Stimulated activated CD4-positive, alpha-beta T cell treated with anti-CD3 and anti-CD28 coated beads, Interleukin-4, amount 100 ng/mL, for 24 hours (primary cell): ENCODE measurements at regions not wholly inside any gene's neighbourhood (a gene's known extent, or its start where the extent isn't known, plus 50 kb on each side); places are given as distances from the start of the nearest gene placed in this dataset.

ENCODE experiments used
- DNase-seq: peaks from one replicate; pipeline ENCODE4 v3.0.0-alpha.2; 2020

GRCh38 chr1:29704430-29704829 is 468.1 kb downstream of the PTPRU start:
- DNase-seq: no peak

- DNase-seq: no peak
Measured at GRCh38 chr1:29703596-29704370, 467.5 kb downstream of the PTPRU start.

GRCh38 chr1:29700491-29700890 is 464.2 kb downstream of the PTPRU start:
- no peak for DNase-seq

DNA sequence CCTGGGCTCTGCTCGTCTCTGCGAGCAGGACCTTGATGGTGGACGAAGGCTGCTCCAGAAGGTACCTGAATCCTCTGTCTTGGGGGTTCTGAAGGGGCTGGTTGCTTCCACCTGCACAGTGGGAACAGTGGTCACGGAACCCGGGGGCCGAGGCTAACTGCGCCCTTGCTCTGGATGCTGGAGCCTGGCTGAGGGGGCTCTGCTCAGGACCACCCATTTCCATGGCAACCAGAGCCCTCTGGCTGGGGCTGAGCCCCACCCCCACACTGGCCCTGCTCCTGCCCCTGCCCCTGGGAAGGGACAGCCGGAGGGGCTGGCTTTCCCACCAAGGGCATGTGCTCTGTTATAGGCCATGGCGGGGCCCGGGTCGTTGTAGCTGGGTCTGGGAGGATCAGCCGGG is 462.3 kb downstream of the PTPRU start:
- no peak for DNase-seq

- DNase-seq: no peak
Measured at GRCh38 chr1:29698033-29698432, 461.7 kb downstream of the PTPRU start.

DNA sequence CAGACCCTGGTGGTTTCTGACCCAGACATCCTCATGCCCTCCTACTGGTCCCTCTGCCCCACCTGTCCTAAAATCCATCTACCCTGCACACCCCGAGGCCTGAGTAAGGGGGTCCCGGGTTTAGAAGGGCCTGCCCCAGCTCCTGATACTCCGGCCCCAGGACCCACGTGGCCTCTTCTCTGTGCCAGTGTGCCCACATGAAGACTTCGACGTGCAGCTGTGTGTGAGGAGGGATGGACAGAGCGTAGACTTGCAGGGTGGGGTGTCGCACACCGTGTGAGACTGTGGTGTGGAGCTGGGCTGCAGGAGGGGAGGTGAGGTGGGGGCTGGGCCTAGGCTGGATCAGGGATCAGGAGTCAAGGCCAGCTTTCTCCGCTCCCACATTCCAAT is 461.1 kb downstream of the PTPRU start:
- DNase-seq: no peak

GRCh38 chr1:29696656-29697390 is 460.5 kb downstream of the PTPRU start:
- DNase-seq: no peak

DNA sequence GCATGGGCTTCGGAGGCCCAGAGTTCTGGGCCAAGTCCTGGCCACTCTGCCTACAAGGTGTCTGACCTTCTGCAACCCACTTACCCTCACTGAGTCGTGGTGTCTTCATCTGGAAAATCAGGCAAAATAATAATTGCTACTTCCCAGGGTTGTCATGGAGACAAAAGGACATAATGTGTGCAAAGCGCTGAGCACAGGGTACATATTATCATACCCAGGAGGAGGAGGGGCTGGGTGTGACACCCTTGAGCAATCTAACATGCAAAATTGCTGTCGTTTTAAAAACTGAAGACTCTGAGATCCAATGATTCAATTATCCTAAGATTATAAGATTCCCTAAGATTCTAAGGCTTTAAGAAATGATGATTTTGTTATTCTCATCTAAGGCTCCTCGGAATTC is 459.5 kb downstream of the PTPRU start:
- no peak for DNase-seq

GRCh38 chr1:29695036-29695435 is 458.7 kb downstream of the PTPRU start:
- DNase-seq: no peak

- no peak for DNase-seq
Measured at GRCh38 chr1:29691499-29691898, 455.2 kb downstream of the PTPRU start.

DNA sequence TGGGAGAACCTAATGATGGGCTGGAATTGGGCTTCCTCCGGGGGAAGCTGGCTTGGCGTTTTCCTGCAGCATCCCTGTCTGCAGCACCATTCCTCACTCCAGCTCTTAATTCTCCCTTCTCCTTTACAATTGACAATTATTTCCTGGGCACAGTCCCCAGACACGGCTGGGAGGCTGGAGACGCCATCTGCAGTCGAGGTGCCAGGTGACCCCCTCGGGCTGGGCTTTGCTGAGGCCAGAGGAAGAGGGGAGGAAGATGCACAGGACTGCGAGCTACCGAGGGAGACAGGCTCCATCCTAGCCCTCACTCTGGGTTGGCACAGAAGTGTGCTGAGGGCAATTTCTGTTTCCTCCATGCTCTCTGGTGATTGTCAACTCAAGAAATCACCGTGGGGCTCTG is 453.8 kb downstream of the PTPRU start:
- no peak for DNase-seq

- no peak for DNase-seq
Measured at GRCh38 chr1:29689372-29690030, 453.2 kb downstream of the PTPRU start.

DNA sequence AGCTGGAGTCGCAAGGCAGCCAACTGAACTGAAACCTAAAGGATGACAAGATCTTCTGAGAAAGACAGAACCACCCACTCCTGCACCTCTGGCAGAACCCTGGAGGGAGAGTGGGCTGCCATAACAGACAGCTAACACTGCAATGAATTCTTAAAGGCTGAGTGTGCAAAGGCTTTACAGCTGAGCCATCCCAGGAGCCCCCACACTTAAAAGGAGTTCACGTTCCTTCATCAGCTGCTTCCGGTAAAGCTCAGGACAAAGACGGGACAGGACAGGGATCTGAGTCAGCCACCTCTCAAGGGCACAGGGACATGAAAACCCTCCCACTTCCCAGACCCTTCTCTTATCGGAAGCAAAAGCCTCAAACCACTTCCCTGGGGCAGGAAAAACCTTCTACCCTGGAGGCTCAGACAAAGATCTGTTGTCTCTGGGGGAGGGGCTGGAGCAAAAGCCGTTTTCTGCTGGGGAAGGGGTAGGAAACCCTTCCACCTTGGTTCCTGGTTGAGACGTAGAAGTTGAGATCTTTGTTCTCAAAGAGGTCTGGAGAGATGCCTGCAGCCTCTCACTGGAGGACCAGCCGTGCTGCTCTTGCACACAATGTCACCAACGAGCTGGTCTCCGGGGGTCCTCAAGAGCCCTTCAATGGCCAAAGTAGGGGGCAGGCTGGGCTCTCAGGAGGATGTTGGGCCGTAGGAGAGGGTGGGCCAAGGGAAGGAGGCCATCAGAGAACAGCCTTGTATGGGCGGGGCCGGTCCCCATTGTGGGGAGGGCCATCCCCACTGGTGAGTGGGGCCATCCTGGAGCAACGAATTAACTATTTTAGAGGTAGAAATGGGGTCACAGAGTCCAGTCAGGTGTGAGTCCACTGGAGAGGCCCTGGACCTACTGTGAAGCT is 452.4 kb downstream of the PTPRU start:
- no peak for DNase-seq

GRCh38 chr1:29687601-29688244 is 451.4 kb downstream of the PTPRU start:
- DNase-seq: no peak

GRCh38 chr1:29687166-29687565 is 450.8 kb downstream of the PTPRU start:
- no peak for DNase-seq

- no peak for DNase-seq
Measured at GRCh38 chr1:29686012-29686930, 449.9 kb downstream of the PTPRU start.

DNA sequence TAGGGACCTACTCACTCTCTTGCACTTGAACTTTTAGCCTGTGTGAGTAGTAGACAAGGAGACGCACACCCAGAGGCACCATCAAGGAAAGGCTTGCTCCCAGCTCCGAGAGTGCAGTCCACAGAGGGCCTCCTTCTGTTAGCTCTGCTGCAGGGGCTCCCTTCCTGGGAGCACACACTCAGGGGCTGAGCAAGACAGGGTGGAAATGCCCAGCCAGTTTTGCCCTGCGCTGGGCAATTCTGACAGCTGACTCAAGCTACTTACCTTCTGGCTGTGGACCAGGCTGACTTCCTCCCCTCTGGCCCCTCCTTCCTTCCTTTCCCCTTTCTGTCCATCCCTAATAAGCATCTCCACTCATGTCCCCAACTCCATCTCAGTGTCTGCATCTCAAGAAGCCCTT is 449.1 kb downstream of the PTPRU start:
- no peak for DNase-seq

- no peak for DNase-seq
Measured at GRCh38 chr1:29684141-29684540, 447.8 kb downstream of the PTPRU start.

- DNase-seq: no peak
Measured at GRCh38 chr1:29683472-29683871, 447.1 kb downstream of the PTPRU start.

DNA sequence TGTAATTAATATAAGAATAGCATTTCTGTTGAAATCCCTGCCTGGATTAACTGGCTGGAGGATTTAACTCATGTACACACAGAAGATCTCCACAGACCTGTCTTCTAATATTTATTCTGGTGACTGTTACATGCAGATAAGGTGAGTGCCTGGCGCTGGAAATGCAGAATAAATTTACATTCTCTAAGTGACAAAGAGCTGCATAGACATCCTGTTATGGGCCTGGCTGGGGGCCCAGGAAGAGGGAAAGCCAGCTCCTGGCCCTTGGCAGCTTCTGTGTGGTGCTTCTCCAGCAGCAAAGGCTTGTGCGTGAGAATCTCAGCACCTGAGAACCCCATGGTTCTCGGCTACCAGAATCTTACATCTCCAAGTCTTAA is 446.6 kb downstream of the PTPRU start:
- DNase-seq: no peak

DNA sequence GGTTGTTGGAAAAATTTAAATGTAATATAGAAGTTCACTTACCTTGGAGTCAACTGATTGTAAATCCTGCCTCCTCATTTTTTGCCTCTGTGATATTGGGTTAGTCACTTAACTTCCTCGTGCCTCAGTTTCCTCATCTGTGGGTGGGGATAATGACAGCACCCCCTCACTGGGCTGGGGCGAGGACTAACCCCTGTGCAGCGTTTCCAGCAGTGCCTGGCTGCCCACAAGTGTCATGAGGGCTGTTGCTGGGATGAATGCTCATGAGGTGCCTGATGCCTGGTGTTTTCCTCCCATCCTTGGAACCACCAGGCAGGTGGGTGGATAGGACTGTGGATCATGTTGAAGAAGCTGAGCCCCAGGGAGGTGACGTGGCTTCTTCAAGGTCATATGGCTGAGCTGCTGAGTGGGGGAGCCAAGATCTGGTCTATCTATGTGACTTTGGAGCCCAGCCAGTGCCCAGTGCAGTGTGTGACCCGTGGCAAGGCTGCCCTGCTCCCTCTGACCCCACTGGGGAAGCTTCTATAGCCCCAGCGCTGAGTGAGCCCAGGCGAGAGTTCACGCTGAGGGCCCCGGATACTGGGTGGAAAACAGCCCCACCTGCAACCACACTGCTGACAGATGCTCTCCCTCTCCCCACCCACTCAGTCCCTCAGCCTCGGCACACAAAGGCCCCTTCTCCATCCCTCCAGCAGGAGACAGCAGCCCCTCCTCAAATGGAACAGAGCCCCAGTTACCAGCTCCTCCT is 446.0 kb downstream of the PTPRU start:
- DNase-seq: no peak
